ENCODE measurements at regions not wholly inside any gene's neighbourhood (a gene's known extent, or its start where the extent isn't known, plus 50 kb on each side); places are given as distances from the start of the nearest gene placed in this dataset.

- Histone ChIP-seq H3K27ac (ENCODE audit: low read depth, low read length) (no peak overlapping the region), H2AFZ (ENCODE audit: low read length, unreplicated experiment) (no peak overlapping the region), H3K4me1 (ENCODE audit: control insufficient read depth, insufficient read depth, low read length, unreplicated experiment) (no peaks in the 10 kb centered on the region), H3K27me3 (ENCODE audit: insufficient read depth, low read length) (no peaks in the 10 kb centered on the region), H3K79me2 (ENCODE audit: control insufficient read depth, insufficient read depth, low read length, unreplicated experiment) (no peaks in the 10 kb centered on the region), H3K36me3 (ENCODE audit: insufficient read depth, low read length) (no peaks in the 10 kb centered on the region), H3K4me3 (ENCODE audit: low read depth, low read length) (no peak overlapping the region)
These were observed 151.6 kb downstream of the TTC32 start for GRCh38 chr2:19750136-19750535.

DNA sequence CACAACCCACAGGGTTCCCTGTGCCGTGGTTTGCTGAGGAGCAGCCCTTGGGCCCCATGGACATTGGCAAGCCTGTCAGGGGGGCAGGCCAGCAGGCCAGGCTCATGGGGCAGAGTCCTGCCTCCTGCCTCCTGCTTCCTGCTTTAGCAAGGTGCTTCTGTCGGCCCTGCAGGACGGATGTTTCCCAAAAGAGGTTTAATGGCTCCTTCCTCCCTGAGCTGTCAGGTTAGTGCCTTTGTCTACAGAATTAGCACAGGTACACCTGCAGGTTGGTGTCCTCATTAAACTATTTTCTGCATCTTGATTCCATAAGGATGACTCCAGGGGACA, 152.3 kb downstream of the TTC32 start:
- Histone ChIP-seq H3K27me3 (ENCODE audit: insufficient read depth, low read length) (no peaks in the 10 kb centered on the region), H2AFZ (ENCODE audit: low read length, unreplicated experiment) (no peak overlapping the region)

GRCh38 chr2:19748711-19749506, 152.9 kb downstream of the TTC32 start:
- Histone ChIP-seq H3K4me1 (ENCODE audit: control insufficient read depth, insufficient read depth, low read length, unreplicated experiment) (no peaks in the 10 kb centered on the region), H3K27me3 (ENCODE audit: insufficient read depth, low read length) (no peaks in the 10 kb centered on the region), H3K79me2 (ENCODE audit: control insufficient read depth, insufficient read depth, low read length, unreplicated experiment) (no peaks in the 10 kb centered on the region), H2AFZ (ENCODE audit: low read length, unreplicated experiment) (no peak overlapping the region), H3K27ac (ENCODE audit: low read depth, low read length) (no peak overlapping the region), H3K36me3 (ENCODE audit: insufficient read depth, low read length) (no peaks in the 10 kb centered on the region), H3K4me3 (ENCODE audit: low read depth, low read length) (no peak overlapping the region)

More for the DNA sequence above, 152.3 kb downstream of the TTC32 start:
- no peaks in the 10 kb centered on the region for H3K36me3 ChIP-seq (ENCODE audit: insufficient read depth, low read length)
- H3K79me2 ChIP-seq (ENCODE audit: control insufficient read depth, insufficient read depth, low read length, unreplicated experiment) = no peaks in the 10 kb centered on the region
- no peaks in the 10 kb centered on the region for H3K4me1 ChIP-seq (ENCODE audit: control insufficient read depth, insufficient read depth, low read length, unreplicated experiment)
- no peak overlapping the region for H3K27ac ChIP-seq (ENCODE audit: low read depth, low read length)
- H3K4me3 ChIP-seq (ENCODE audit: low read depth, low read length) = no peak overlapping the region

DNA sequence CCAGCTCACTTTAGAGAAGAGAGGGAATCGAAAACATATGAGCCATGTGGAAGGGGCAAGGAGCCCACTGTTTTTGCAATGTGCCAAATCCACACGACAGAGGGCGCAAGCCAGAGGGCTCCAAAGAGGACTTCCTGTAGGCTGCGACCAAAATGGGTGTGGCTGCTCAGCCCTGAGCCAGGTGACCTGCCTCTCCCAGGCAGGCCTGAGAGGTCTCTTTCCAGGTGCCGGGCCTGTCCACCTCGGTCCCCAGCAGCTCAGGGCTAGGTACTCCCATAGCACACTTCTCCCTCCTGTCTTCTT, 153.8 kb downstream of the TTC32 start:
- no peaks in the 10 kb centered on the region for H3K27me3 ChIP-seq (ENCODE audit: insufficient read depth, low read length)
- H3K4me1 ChIP-seq (ENCODE audit: control insufficient read depth, insufficient read depth, low read length, unreplicated experiment) = no peaks in the 10 kb centered on the region
- H3K79me2 ChIP-seq (ENCODE audit: control insufficient read depth, insufficient read depth, low read length, unreplicated experiment) = no peaks in the 10 kb centered on the region
- no peak overlapping the region for H2AFZ ChIP-seq (ENCODE audit: low read length, unreplicated experiment)
- H3K27ac ChIP-seq (ENCODE audit: low read depth, low read length) = no peak overlapping the region
- no peak overlapping the region for H3K4me3 ChIP-seq (ENCODE audit: low read depth, low read length)
- H3K36me3 ChIP-seq (ENCODE audit: insufficient read depth, low read length) = no peaks in the 10 kb centered on the region

DNA sequence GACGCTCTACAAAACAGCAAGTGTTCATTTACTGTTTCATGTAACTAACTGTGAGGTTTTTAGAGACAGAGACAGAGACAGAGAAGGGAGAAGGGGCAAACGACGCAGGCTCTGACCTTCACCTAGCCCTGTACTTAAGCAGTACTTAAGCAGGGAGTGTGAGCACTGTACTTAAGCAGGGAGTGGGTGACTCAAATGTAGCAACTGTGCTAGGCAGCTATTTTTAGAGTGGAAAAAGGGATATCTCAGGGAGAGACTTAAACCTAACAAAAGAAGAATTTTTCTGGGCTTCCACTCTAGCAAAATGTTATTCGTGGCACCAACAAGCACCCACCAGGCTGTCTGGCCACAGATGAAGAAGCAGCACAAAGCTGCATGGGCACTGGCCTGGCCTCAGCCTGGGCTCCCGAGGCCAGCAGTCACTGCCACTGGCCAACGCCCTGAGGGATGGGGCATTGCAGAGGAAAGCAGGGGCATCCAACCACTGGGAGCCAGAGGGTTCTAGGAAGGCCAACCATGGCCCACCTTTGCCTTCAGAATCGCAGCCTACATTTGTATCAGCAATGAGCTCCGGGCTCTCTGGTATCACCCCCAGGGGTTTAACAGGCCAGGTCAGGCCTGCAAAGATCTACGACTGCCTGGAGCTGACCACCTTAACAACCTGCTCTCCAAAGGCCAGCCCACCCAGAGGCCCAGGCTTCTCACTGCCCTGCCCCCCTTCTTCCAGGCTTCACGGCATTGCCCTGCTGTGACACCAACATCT, 154.3 kb downstream of the TTC32 start:
- no peaks in the 10 kb centered on the region for H3K79me2 ChIP-seq (ENCODE audit: control insufficient read depth, insufficient read depth, low read length, unreplicated experiment)
- H3K27me3 ChIP-seq (ENCODE audit: insufficient read depth, low read length) = no peaks in the 10 kb centered on the region
- H2AFZ ChIP-seq (ENCODE audit: low read length, unreplicated experiment) = no peak overlapping the region
- no peak overlapping the region for H3K27ac ChIP-seq (ENCODE audit: low read depth, low read length)
- no peaks in the 10 kb centered on the region for H3K36me3 ChIP-seq (ENCODE audit: insufficient read depth, low read length)
- H3K4me3 ChIP-seq (ENCODE audit: low read depth, low read length) = no peak overlapping the region
- no peaks in the 10 kb centered on the region for H3K4me1 ChIP-seq (ENCODE audit: control insufficient read depth, insufficient read depth, low read length, unreplicated experiment)

GRCh38 chr2:19746611-19747309, 155.0 kb downstream of the TTC32 start:
- no peak overlapping the region for H2AFZ ChIP-seq (ENCODE audit: low read length, unreplicated experiment)
- H3K79me2 ChIP-seq (ENCODE audit: control insufficient read depth, insufficient read depth, low read length, unreplicated experiment) = no peaks in the 10 kb centered on the region
- no peaks in the 10 kb centered on the region for H3K36me3 ChIP-seq (ENCODE audit: insufficient read depth, low read length)
- H3K4me3 ChIP-seq (ENCODE audit: low read depth, low read length) = no peak overlapping the region
- no peaks in the 10 kb centered on the region for H3K27me3 ChIP-seq (ENCODE audit: insufficient read depth, low read length)
- H3K27ac ChIP-seq (ENCODE audit: low read depth, low read length) = no peak overlapping the region
- no peaks in the 10 kb centered on the region for H3K4me1 ChIP-seq (ENCODE audit: control insufficient read depth, insufficient read depth, low read length, unreplicated experiment)

DNA sequence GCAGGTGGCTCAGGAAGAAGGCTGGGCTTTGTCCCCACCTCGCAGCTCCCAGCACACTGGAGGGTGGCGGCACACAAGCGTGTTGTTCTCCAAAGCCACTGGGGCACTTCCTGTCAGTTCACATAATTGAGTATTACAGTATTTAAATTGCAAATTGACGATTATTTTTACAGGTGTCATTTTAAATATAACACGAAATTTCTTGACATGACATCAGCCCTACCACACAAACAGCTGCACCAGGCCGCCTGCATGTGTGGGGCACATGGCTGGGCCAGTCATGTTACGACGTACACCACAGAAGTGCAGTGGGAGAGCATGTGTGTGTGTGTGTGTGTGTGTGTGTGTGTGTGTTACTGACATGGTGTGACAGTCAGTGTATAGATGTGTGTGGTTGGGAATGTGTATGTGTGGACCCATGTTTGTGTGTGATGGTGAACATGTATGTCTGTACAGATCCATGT, 155.6 kb downstream of the TTC32 start:
- Histone ChIP-seq H3K27ac (ENCODE audit: low read depth, low read length) (no peak overlapping the region), H3K4me1 (ENCODE audit: control insufficient read depth, insufficient read depth, low read length, unreplicated experiment) (no peaks in the 10 kb centered on the region), H3K4me3 (ENCODE audit: low read depth, low read length) (no peak overlapping the region), H3K27me3 (ENCODE audit: insufficient read depth, low read length) (no peaks in the 10 kb centered on the region), H2AFZ (ENCODE audit: low read length, unreplicated experiment) (no peak overlapping the region), H3K36me3 (ENCODE audit: insufficient read depth, low read length) (no peaks in the 10 kb centered on the region), H3K79me2 (ENCODE audit: control insufficient read depth, insufficient read depth, low read length, unreplicated experiment) (no peaks in the 10 kb centered on the region)

- Histone ChIP-seq H2AFZ (ENCODE audit: low read length, unreplicated experiment) (no peak overlapping the region), H3K79me2 (ENCODE audit: control insufficient read depth, insufficient read depth, low read length, unreplicated experiment) (no peaks in the 10 kb centered on the region), H3K36me3 (ENCODE audit: insufficient read depth, low read length) (no peaks in the 10 kb centered on the region), H3K4me3 (ENCODE audit: low read depth, low read length) (no peak overlapping the region), H3K27me3 (ENCODE audit: insufficient read depth, low read length) (no peaks in the 10 kb centered on the region), H3K27ac (ENCODE audit: low read depth, low read length) (no peak overlapping the region), H3K4me1 (ENCODE audit: control insufficient read depth, insufficient read depth, low read length, unreplicated experiment) (no peaks in the 10 kb centered on the region)
These were observed 156.3 kb downstream of the TTC32 start for GRCh38 chr2:19745318-19746136.

GRCh38 chr2:19744456-19745199, 157.2 kb downstream of the TTC32 start:
- Histone ChIP-seq H3K27ac (ENCODE audit: low read depth, low read length) (no peak overlapping the region), H3K36me3 (ENCODE audit: insufficient read depth, low read length) (no peaks in the 10 kb centered on the region), H2AFZ (ENCODE audit: low read length, unreplicated experiment) (no peak overlapping the region), H3K27me3 (ENCODE audit: insufficient read depth, low read length) (no peaks in the 10 kb centered on the region), H3K79me2 (ENCODE audit: control insufficient read depth, insufficient read depth, low read length, unreplicated experiment) (no peaks in the 10 kb centered on the region), H3K4me1 (ENCODE audit: control insufficient read depth, insufficient read depth, low read length, unreplicated experiment) (no peaks in the 10 kb centered on the region), H3K4me3 (ENCODE audit: low read depth, low read length) (no peak overlapping the region)

DNA sequence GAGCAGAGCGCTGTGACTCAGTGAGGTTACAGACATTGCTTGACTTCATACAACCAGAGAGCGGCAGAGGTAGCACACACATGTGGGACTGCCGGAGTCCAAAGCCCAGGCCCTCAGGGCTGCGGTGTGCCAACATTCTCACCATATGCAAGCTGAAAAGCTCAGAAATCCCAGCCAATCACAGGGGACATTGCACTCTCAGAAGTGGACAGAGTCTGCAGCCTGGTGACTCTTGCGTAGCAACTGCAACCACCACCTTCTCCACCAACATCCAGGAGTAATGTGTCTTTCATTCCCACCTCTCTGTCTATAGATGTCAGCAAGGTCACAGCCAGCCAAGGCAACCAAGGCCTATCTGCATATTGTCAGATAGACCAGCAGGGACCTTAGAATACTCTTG, 158.1 kb downstream of the TTC32 start:
- H3K36me3 ChIP-seq (ENCODE audit: insufficient read depth, low read length) = no peaks in the 10 kb centered on the region
- H3K27ac ChIP-seq (ENCODE audit: low read depth, low read length) = no peak overlapping the region
- H3K79me2 ChIP-seq (ENCODE audit: control insufficient read depth, insufficient read depth, low read length, unreplicated experiment) = no peaks in the 10 kb centered on the region
- H3K4me1 ChIP-seq (ENCODE audit: control insufficient read depth, insufficient read depth, low read length, unreplicated experiment) = peaks cover 5% of the 10 kb centered on the region
- no peak overlapping the region for H2AFZ ChIP-seq (ENCODE audit: low read length, unreplicated experiment)
- no peaks in the 10 kb centered on the region for H3K27me3 ChIP-seq (ENCODE audit: insufficient read depth, low read length)
- H3K4me3 ChIP-seq (ENCODE audit: low read depth, low read length) = no peak overlapping the region

All from ACC112 (cell line).